HK-2 (cell line): ENCODE measurements at regions not wholly inside any gene's neighbourhood (a gene's known extent, or its start where the extent isn't known, plus 50 kb on each side); places are given as distances from the start of the nearest gene placed in this dataset.

Experiments
- DNase-seq: peaks from one replicate; pipeline ENCODE4 v3.0.0-alpha.2; 2018; ENCODE audit not compliant: unreplicated experiment

DNA sequence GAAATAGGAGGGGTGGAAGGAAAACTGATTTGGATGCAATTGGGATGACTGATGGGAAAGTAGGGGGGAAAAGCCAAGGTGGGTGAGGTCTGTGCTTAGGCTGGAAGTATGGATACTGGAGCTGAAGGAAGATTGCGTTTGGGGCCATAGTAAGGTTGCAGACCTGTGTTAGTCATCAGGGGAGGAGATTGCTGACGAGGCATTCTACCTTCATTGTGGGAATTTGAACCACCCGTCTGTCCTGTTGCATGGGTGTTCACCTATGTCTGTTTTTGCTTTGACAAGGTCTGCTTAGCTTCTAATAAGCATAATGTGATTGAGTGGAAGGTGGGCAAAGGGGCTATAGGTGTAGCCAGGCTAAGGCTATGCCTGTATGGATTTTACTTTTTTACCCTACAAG is 323.8 kb downstream of the BLID start:
- no peak for DNase-seq

DNA sequence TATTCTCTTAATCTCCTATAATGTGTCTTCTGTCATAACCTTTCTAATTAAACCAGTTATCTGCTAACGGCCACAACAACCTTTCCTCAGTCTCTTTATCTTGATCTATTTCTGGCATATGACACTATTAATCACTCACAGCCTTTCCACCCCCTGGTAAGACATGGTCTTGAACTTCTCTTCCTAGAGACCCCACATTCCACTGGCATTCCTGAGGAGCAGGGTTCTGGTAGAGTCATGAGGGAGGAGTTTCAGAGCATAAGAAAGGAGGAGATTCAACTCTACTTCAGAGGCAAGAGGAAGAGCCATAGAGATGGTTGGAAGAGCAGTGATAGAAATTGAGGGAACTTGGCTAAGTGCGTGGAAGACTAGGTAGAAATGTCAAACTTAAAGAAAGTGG is 325.6 kb downstream of the BLID start:
- no peak for DNase-seq

DNA sequence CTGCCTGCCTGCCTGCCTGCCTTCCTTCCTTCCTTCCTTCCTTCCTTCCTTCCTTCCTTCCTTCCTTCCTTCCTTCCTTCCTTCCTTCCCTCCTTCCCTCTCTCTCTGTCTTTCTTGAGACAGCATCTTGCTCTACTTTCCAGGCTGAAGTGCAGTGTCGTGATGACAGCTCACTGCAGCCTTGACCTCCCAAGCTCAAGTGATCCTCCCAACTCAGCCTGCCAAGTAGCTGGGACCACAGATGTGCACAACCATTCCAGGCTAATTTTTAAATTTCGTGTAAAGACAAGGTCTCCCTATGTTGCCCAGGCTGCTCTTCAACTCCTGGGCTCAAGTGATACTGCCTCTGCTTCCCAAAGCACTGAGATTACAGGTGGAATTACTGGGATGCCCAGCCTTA is 328.2 kb upstream of the SORL1-AS1 start:
- DNase-seq = no peak

DNA sequence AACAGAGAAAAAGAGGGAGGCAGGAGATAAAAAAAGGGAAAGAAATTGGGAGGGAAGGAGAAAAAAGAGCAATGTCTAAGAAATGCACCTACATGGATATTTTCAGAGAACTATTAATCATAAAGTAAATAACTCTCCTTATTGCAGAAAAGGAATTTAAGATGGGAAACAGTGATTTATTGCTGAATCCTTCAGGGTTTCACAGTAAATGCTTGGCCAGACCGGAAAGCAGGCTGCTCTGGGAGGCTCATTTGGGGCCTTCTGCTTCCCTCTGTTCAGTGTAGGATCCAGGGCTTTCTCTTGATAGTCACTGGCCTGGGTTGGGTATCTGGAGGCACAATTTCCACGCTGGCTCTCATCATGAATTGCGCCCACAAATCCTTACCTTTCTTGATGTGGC is 324.3 kb upstream of the SORL1-AS1 start:
- DNase-seq = no peak

DNA sequence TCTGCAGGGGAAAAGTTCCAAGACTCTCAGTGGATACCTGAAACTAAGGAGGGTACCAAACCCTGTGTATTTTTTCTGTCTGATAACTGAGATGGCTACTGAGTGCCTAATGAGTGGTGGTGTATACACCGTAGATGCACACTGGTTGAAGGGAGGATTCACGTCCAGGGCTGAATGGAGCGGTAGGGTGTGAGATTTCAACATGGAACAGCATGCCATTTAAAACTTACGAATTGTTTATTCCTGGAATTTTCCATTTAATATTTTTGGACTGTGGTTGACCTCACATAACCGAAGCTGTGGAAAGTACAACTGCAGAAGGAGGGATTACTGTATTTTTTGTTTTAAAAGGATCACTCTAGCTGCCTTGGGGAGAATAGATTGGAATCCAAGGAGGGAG is 322.5 kb upstream of the SORL1-AS1 start:
- DNase-seq = no peak

DNA sequence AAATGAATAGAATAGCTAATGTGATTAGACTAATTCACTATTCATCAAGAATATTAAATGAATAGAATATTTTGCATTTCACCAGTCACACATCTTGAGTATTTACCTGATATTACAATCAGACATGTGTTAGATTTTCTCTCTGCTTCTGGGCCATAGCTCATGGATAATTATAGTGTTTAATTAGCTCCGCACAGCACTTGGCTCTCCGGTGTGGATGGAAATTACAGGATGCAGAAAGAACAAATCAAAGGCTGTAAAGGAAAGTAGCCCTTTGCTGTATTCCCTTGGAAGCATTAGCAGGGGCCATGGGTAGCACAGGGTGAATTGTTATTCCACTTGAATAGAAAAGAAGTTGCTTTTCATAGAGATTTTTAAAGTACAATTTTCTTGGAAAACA is 320.3 kb upstream of the SORL1-AS1 start:
- DNase-seq = no peak

DNA sequence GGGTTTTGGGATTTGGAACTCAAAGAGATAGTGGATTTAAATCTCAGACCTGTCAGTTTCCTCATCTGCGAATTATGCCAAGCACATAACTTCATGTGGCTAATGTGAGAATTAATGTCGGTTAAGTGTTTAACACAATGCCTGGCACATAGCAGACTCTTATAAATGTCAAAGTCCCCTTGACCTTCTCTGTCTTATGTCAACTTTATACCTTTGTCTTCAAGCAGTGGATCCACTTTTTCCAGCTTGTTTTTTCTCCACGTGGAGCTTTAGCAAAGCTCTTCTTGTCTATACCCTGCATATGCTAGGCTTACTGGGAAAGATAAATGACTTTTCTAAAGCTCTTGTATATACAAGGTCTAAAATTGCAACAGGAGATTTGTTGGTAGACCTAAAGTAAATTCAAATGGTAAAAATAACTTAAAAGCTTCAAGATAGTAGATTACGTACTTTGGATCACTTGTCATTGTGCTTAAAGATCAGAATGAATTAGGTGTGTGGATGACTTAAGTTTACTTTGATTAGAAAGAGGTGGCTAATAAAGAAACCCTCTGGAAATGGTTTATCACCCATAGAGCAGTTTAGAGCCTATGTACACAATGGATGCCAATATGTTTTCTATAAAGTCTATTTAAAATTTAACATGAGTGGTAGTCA is 318.3 kb upstream of the SORL1-AS1 start:
- DNase-seq = no peak

- DNase-seq = no peak
Measured at GRCh38 chr11:121769191-121769590, 316.4 kb upstream of the SORL1-AS1 start.

GRCh38 chr11:121767433-121767832 is 314.7 kb upstream of the SORL1-AS1 start:
- DNase-seq = no peak

- no peak for DNase-seq
Measured at GRCh38 chr11:121766991-121767390, 314.2 kb upstream of the SORL1-AS1 start.

GRCh38 chr11:121766166-121766565 is 313.4 kb upstream of the SORL1-AS1 start:
- no peak for DNase-seq

DNA sequence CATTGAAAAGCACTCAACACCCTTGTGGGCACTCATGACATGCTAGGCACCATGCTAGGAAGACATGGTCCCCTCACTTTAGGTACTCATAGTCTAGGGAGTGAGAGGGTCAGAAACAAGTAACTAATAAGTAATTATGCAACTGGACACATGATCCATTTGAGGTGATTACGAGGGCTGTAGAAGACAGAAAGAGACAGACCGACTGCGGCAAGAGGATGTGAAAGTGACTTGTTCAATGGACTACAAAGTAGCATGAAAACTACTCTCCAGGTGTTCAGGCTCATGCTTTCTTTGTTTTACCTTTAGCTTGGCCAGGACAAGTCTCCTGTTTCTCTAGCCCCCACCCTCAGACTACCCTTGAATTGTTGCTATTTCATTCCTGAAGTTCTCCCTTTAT is 310.8 kb upstream of the SORL1-AS1 start:
- no peak for DNase-seq

- DNase-seq = no peak
Measured at GRCh38 chr11:121762820-121763219, 310.1 kb upstream of the SORL1-AS1 start.

DNA sequence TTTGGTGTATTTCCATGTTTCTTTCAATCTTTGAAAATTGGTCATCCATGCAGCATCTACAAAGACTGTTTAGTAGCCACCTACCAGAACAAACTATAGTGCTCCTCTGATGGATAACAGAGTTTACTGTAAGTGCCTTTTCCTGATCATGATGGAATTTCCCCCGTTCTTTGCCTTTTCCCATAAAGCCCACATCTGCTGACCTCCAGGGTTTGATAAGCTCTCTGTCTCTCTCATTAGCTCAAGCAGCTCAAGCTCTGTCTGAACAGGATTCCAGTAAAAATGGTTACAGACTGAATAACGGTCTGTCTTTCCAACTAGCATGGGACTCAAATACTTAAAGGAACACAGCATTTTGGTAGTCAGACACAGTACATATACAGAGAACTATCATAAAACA is 308.4 kb upstream of the SORL1-AS1 start:
- no peak for DNase-seq

GRCh38 chr11:121757480-121758125 is 304.8 kb upstream of the SORL1-AS1 start:
- no peak for DNase-seq

- DNase-seq = no peak
Measured at GRCh38 chr11:121755906-121756305, 303.1 kb upstream of the SORL1-AS1 start.

- no peak for DNase-seq
Measured at GRCh38 chr11:121755191-121755590, 302.4 kb upstream of the SORL1-AS1 start.

- DNase-seq = no peak
Measured at GRCh38 chr11:121754598-121754997, 301.8 kb upstream of the SORL1-AS1 start.

GRCh38 chr11:121749691-121750090 is 296.9 kb upstream of the SORL1-AS1 start:
- DNase-seq = no peak

DNA sequence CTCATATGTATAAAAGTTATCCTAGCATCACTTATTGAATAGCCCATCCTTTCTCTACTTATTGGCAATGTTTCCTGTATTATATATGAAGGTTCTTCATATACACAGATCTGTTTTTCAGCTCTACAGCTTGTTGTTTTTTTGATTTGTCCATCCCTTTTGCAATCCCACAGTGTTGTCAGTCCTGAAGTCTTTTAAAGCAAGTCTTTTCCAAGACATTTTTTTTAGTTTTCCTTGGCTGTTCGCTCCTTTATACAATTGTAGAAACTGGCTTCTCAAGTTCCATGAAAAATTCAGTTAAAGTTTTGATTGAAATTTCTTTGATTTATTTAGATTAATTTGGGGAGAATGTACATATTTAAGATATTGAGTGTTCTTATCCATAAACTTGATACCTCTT is 295.3 kb upstream of the SORL1-AS1 start:
- no peak for DNase-seq

DNA sequence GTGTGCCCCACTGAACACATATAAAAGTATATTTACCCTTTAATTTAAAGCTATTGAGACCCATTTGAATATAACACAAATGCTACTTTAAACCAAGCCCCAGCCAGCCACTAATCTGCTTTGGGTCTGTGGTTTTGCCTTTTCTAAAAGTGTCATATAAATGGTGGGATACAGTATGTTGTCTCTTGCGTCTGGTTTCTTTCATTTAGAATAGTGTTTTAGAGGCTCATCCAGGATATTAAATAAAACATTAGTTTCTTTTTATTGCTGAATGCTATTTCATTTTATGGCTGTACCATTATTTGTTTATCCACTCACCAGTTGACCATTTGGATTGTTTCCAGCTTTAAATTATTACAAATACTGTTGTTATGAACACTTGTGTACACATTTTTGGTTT is 290.5 kb upstream of the SORL1-AS1 start:
- DNase-seq = no peak

DNA sequence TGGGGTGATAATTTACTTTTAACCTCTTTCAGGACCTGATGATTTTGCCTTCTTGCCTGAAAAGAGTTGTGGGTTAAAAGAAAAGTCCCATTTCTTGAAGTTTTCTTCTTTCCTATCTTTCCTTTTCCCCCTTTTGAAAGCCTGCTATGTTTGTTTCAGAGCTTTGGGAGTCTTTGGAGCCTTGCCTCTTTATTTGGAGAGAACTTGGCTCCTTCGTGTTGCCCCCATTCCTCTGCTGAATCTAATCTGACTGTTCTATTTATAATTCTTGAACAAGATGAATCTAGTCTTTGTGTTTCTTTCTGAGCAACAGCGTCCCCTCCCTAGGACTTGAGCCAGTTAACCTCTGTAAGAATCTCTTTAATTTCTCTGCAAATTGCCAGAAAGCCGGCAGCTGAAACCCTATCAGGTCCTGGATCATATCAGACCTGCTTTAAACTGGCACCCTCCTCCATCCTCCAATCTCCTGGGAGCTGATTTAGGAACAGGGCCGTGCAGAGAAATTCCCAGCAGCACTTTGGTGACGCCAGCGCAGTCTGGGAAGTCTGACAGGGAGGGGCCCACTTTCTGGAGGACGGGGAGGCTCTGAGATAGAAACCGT is 289.1 kb upstream of the SORL1-AS1 start:
- no peak for DNase-seq

- no peak for DNase-seq
Measured at GRCh38 chr11:121741351-121741760, 288.6 kb upstream of the SORL1-AS1 start.
